ENCODE measurements at regions not wholly inside any gene's neighbourhood (a gene's known extent, or its start where the extent isn't known, plus 50 kb on each side); places are given as distances from the start of the nearest gene placed in this dataset.

DNA sequence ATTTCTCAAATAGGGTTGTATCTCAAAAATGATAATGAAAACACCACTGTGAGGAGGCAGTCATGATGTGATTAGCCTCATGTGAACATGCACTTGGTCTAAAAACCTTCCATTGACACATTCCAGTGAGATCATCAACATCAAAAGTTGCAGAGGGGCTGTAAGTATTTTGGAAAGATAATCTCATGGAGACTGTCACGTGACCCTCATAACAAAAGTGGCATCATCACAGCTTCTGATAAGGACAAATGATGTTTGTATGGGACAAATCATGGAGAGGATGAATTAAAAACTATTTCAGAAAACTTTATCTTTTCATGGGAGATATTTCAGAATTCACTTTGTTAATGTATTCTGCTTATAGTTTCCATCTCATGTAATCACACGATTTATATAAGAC lies 203.1 kb upstream of the NDN start:
- no peak overlapping the region for H2AFZ ChIP-seq (ENCODE audit: low read depth)
- H3K4me2 ChIP-seq, result no peak overlapping the region
- TF ChIP-seq, protein P1, sequence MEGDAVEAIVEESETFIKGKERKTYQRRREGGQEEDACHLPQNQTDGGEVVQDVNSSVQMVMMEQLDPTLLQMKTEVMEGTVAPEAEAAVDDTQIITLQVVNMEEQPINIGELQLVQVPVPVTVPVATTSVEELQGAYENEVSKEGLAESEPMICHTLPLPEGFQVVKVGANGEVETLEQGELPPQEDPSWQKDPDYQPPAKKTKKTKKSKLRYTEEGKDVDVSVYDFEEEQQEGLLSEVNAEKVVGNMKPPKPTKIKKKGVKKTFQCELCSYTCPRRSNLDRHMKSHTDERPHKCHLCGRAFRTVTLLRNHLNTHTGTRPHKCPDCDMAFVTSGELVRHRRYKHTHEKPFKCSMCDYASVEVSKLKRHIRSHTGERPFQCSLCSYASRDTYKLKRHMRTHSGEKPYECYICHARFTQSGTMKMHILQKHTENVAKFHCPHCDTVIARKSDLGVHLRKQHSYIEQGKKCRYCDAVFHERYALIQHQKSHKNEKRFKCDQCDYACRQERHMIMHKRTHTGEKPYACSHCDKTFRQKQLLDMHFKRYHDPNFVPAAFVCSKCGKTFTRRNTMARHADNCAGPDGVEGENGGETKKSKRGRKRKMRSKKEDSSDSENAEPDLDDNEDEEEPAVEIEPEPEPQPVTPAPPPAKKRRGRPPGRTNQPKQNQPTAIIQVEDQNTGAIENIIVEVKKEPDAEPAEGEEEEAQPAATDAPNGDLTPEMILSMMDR (conservative IDR thresholded peaks at IDR 0.05; ENCODE audit: low read depth, low read length), result no peak
- no peaks in the 10 kb centered on the region for H3K4me1 ChIP-seq (ENCODE audit: low read depth, poor library complexity, severe bottlenecking)
- no peaks in the 10 kb centered on the region for H3K36me3 ChIP-seq (ENCODE audit: insufficient read depth)
- no peak overlapping the region for H3K9ac ChIP-seq
- H3K4me3 ChIP-seq (IDR thresholded peaks at IDR 0.05; ENCODE audit: insufficient read depth, low read depth, low read length), result no peak overlapping the region
- no peak overlapping the region for H3K27ac ChIP-seq
- no peaks in the 10 kb centered on the region for H4K20me1 ChIP-seq (ENCODE audit: insufficient read depth)
- H3K27me3 ChIP-seq (ENCODE audit: insufficient read depth, low read depth), result no peaks in the 10 kb centered on the region
- no peaks in the 10 kb centered on the region for H3K79me2 ChIP-seq (ENCODE audit: insufficient read depth, low read depth)

DNA sequence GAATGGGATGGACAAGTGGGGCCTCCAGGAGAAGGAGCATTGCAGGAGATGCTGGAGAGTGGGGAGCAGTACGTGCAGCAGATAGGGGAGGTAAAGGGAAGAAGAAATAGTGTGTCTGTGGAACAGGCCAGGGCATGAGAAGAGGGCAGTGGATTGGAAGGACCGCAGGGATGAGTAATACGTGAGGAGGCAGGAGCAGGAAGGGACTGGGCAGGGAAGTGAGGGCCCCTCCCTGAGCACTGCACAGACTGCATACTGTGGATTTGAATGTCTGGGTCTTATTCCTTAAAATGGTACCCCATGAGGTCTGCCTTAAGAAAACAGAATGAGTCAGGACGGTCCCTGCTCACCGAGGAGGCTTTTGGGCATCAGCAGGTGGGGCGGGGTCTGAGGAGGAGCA lies 210.0 kb upstream of the NDN start:
- H2AFZ ChIP-seq (ENCODE audit: low read depth), result no peak overlapping the region
- TF ChIP-seq, protein P1 (conservative IDR thresholded peaks at IDR 0.05; ENCODE audit: low read depth, low read length), result no peak

DNA sequence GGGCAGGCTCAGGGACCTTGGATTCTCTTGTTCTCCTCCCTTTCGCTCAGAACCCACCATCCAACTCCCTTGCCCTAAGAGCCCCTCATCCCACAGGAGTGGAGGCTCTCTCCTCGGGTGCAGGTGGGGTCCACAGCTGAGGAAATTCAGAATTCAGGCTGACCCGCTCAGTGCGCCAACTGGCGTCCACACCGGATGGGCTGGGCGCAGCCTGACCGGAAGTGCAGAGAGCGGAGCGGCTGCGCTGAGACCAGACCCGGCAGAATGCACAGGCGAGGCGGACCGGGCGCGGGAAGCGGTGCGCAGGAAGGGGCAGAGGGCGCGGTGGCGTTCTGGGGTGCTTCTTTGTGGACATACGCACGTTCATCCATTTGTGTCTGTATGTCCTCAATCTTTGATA lies 210.4 kb upstream of the NDN start:
- Histone ChIP-seq H4K20me1 (ENCODE audit: insufficient read depth) (no peaks in the 10 kb centered on the region), H3K4me2 (no peak overlapping the region), H2AFZ (ENCODE audit: low read depth) (no peak overlapping the region), H3K4me3 (IDR thresholded peaks at IDR 0.05; ENCODE audit: insufficient read depth, low read depth, low read length) (no peak overlapping the region), H3K27me3 (ENCODE audit: insufficient read depth, low read depth) (no peaks in the 10 kb centered on the region), H3K27ac (no peak overlapping the region), H3K79me2 (ENCODE audit: insufficient read depth, low read depth) (no peaks in the 10 kb centered on the region), H3K9ac (no peak overlapping the region), H3K4me1 (ENCODE audit: low read depth, poor library complexity, severe bottlenecking) (no peaks in the 10 kb centered on the region), H3K36me3 (ENCODE audit: insufficient read depth) (no peaks in the 10 kb centered on the region)
- TF ChIP-seq, protein P1 (conservative IDR thresholded peaks at IDR 0.05; ENCODE audit: low read depth, low read length), result no peak

More for the DNA sequence above, 210.0 kb upstream of the NDN start:
- Histone ChIP-seq H4K20me1 (ENCODE audit: insufficient read depth) (no peaks in the 10 kb centered on the region), H3K4me1 (ENCODE audit: low read depth, poor library complexity, severe bottlenecking) (no peaks in the 10 kb centered on the region), H3K4me3 (IDR thresholded peaks at IDR 0.05; ENCODE audit: insufficient read depth, low read depth, low read length) (no peak overlapping the region), H3K9ac (no peak overlapping the region), H3K27me3 (ENCODE audit: insufficient read depth, low read depth) (no peaks in the 10 kb centered on the region), H3K36me3 (ENCODE audit: insufficient read depth) (no peaks in the 10 kb centered on the region), H3K4me2 (no peak overlapping the region), H3K27ac (no peak overlapping the region), H3K79me2 (ENCODE audit: insufficient read depth, low read depth) (no peaks in the 10 kb centered on the region)

DNA sequence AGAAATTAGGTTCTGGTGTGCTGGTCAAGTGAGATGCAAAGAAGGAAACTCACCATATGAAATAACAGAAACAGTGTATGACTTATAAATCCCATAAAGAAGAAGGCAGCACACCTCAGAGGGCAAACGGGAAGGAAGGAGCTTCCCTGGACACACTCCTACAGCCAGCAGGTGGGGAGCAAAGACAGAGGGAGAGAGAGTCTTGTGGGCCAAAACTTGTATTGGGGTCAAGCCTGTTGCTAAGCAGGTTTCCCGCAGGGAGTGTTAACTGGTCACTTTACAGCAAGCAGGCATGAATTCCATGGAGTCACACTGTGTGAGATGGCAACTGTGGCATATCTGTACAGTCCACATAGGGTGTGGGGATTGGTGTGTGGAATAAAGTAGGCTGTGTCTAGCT lies 222.9 kb upstream of the NDN start:
- Histone ChIP-seq H3K27me3 (ENCODE audit: insufficient read depth, low read depth) (no peaks in the 10 kb centered on the region), H3K27ac (no peak overlapping the region), H4K20me1 (ENCODE audit: insufficient read depth) (no peaks in the 10 kb centered on the region), H2AFZ (ENCODE audit: low read depth) (no peak overlapping the region), H3K79me2 (ENCODE audit: insufficient read depth, low read depth) (no peaks in the 10 kb centered on the region), H3K4me2 (no peak overlapping the region), H3K9ac (no peak overlapping the region), H3K4me1 (ENCODE audit: low read depth, poor library complexity, severe bottlenecking) (no peaks in the 10 kb centered on the region), H3K4me3 (IDR thresholded peaks at IDR 0.05; ENCODE audit: insufficient read depth, low read depth, low read length) (no peak overlapping the region), H3K36me3 (ENCODE audit: insufficient read depth) (no peaks in the 10 kb centered on the region)
- TF ChIP-seq, protein P1 (conservative IDR thresholded peaks at IDR 0.05; ENCODE audit: low read depth, low read length), result no peak

All from KMS-11 (cell line).